Gastrocnemius medialis (tissue), 4 donors: ENCODE measurements at regions not wholly inside any gene's neighbourhood (a gene's known extent, or its start where the extent isn't known, plus 50 kb on each side); places are given as distances from the start of the nearest gene placed in this dataset.

Source experiments
- CTCF ChIP-seq, 5 experiments: fragments of 450-650 bp in 3 of 5; fragments of 200-600 bp in 2 of 5; sonication (generic) in 2 of 5; IDR thresholded peaks in 4 of 5; conservative IDR thresholded peaks in 1 of 5; 1 replicate in 4 of 5; 2 replicates in 1 of 5; pipeline ENCODE4 v1.5.1; 2016 to 2019; ENCODE audit warnings: antibody characterized with exemption in 5 of 5, mild to moderate bottlenecking in 3 of 5, moderate library complexity in 3 of 5
- POLR2A ChIP-seq, 2 donors: fragments of 450-650 bp; IDR thresholded peaks; one replicate each; pipeline ENCODE4 v1.6.1; 2017; ENCODE audit warnings: antibody characterized with exemption in 2 of 2, mild to moderate bottlenecking in 2 of 2, moderate library complexity in 2 of 2

DNA sequence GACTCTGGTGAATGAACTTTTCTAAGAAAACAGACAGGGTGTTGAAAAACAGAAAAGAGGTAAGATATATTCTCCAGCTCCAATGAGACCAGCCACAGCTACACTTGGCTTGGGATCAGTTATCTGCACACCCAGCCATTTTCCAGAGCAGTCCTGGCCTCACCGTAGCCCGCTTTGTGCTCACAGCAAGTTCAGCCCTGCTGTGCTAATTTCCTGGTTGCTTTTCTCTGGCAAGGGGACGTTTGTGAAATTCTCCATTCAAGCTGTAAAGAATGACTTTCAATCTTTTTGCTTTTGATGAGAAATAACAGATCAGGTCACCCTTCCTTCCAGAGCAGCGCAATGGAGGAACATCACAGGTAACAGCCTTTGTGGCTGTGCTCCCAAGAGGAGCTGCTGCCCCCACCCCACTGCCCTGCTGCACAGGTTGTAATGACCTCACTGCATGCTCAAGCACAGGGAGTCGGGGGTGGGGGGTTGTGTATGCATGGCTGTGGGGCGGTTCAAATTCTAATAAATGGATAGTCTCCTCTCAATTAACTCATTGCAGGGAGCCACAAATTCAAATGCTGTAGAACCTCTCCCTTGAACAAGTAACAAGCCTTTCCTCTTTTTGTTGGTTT is 516.6 kb upstream of the NBEA start:
- no peak for TF ChIP-seq CTCF (IDR thresholded peaks at IDR 0.05 in 4 of 5, conservative IDR thresholded peaks at IDR 0.05 in 1 of 5)
- TF ChIP-seq POLR2A (IDR thresholded peaks at IDR 0.05) = no peak
